ENCODE measurements at regions not wholly inside any gene's neighbourhood (a gene's known extent, or its start where the extent isn't known, plus 50 kb on each side); places are given as distances from the start of the nearest gene placed in this dataset.
"Not testable (repeated sequence)": the region's sequence is repeated elsewhere in the genome, so short reads cannot be mapped to it uniquely, and the experiment has no call there.

DNA sequence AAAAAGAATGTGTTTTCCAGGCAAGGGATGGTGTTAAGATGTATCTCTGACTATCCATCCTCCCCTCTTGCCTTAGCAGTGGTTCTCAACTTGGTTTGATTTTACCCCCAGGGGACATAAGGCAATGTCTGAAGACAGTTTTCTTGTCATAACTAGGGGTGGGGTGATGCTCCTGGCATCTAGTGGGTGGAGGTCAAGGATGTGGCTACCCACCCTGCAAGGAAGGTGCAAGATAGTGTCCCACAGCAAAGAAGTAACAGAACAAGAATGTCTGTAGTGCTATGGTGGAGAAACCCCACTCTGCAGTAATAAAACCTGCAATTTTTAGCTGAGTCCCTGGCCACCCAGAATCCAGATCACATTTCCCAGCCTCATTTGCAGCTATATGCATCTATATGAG lies 81.2 kb upstream of the TBL1X start:
- no peaks in the 10 kb centered on the region for H3K27me3 Mint-ChIP-seq
- H3K36me3 Mint-ChIP-seq (ENCODE audit: low read depth) = no peaks in the 10 kb centered on the region
- H3K27ac Mint-ChIP-seq = no peak overlapping the region
- H3K4me1 Mint-ChIP-seq = no peaks in the 10 kb centered on the region
- ATAC-seq (replicated peaks) = no peak
- H3K4me3 Mint-ChIP-seq = no peak overlapping the region
- no peaks in the 10 kb centered on the region for H3K9me3 Mint-ChIP-seq

- H3K36me3 Mint-ChIP-seq (ENCODE audit: low read depth) = no peaks in the 10 kb centered on the region
- H3K9me3 Mint-ChIP-seq = no peaks in the 10 kb centered on the region
- no peaks in the 10 kb centered on the region for H3K27me3 Mint-ChIP-seq
- H3K4me1 Mint-ChIP-seq = no peaks in the 10 kb centered on the region
- no peak overlapping the region for H3K27ac Mint-ChIP-seq
- H3K4me3 Mint-ChIP-seq = no peak overlapping the region
- ATAC-seq (replicated peaks) = no peak
These were observed 76.4 kb upstream of the TBL1X start for GRCh38 chrX:9388450-9388849.

DNA sequence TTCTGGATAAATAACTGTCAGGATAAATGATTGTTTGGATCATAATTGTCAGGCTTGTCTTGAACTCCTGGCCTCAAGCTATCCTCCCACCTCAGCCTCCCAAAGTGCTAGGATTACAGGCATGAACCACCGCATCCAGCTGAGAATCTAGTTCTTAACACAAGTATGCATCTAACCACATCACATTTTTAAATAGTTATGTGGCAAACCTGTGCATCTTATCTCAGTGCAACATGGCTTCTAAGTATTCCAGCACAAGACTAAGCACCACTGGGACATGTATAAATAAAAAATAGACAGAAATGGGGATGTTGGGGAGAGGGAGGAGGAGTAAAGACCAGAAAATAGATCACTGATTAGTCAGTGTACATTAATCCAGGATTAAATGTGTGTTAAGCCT lies 74.7 kb upstream of the TBL1X start:
- Mint-ChIP-seq H3K36me3 (ENCODE audit: low read depth) (no peaks in the 10 kb centered on the region), H3K27me3 (no peaks in the 10 kb centered on the region), H3K4me3 (no peak overlapping the region), H3K9me3 (no peaks in the 10 kb centered on the region), H3K4me1 (no peaks in the 10 kb centered on the region), H3K27ac (no peak overlapping the region)
- no peak for ATAC-seq (replicated peaks)

GRCh38 chrX:9390693-9391368 lies 74.0 kb upstream of the TBL1X start:
- H3K9me3 Mint-ChIP-seq = no peaks in the 10 kb centered on the region
- H3K4me3 Mint-ChIP-seq = no peak overlapping the region
- H3K36me3 Mint-ChIP-seq (ENCODE audit: low read depth) = no peaks in the 10 kb centered on the region
- no peak overlapping the region for H3K27ac Mint-ChIP-seq
- no peaks in the 10 kb centered on the region for H3K4me1 Mint-ChIP-seq
- ATAC-seq (replicated peaks) = no peak
- H3K27me3 Mint-ChIP-seq = no peaks in the 10 kb centered on the region

GRCh38 chrX:9392445-9392844 lies 72.4 kb upstream of the TBL1X start:
- H3K36me3 Mint-ChIP-seq (ENCODE audit: low read depth) = no peaks in the 10 kb centered on the region
- no peak for ATAC-seq (replicated peaks)
- no peak overlapping the region for H3K27ac Mint-ChIP-seq
- H3K4me3 Mint-ChIP-seq = no peak overlapping the region
- H3K9me3 Mint-ChIP-seq = no peaks in the 10 kb centered on the region
- no peaks in the 10 kb centered on the region for H3K27me3 Mint-ChIP-seq
- no peaks in the 10 kb centered on the region for H3K4me1 Mint-ChIP-seq

DNA sequence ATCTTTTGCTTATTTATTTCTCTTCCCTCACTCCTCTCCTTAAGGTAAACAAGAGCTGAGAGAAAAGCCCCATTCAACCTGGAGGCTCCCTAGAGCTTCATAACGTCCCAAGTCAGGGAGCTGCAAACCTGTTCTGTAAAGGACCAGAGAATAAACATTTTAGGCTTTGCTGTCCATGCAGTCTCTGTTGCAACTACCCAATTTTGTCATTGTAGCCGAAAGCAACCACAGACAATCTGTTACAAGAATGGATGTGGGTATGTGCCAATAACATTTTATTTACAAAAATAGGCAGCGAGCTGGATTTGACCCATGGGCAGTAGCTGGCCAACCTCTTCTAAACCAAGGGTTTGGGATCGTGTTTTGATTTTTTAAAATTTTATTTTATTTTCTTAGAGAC lies 71.3 kb upstream of the TBL1X start:
- Mint-ChIP-seq H3K9me3 (no peaks in the 10 kb centered on the region), H3K27me3 (no peaks in the 10 kb centered on the region), H3K36me3 (ENCODE audit: low read depth) (no peaks in the 10 kb centered on the region), H3K4me3 (no peak overlapping the region), H3K27ac (no peak overlapping the region), H3K4me1 (no peaks in the 10 kb centered on the region)
- no peak for ATAC-seq (replicated peaks)

DNA sequence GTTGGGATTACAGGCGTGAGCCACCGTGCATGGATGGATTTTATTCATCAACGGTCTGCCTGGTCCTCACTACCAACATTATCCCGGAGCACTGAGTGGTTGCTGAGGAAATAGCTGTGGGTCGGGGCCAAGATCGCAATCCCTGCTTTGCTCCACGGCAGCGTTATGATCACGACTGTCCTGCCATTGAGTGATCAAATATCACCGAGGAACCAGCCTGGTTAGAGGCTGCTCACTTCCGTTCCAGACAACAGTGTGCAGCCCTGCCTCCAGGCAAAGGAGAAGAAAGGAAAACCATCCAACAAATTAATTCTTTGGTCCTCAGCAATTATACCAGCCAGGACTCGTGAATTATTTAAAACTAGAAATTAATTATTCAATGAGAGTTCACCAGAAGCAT lies 70.6 kb upstream of the TBL1X start:
- no peaks in the 10 kb centered on the region for H3K9me3 Mint-ChIP-seq
- H3K27me3 Mint-ChIP-seq = no peaks in the 10 kb centered on the region
- H3K36me3 Mint-ChIP-seq (ENCODE audit: low read depth) = no peaks in the 10 kb centered on the region
- H3K4me3 Mint-ChIP-seq = no peak overlapping the region
- H3K27ac Mint-ChIP-seq = no peak overlapping the region
- ATAC-seq (replicated peaks) = no peak
- H3K4me1 Mint-ChIP-seq = no peaks in the 10 kb centered on the region

DNA sequence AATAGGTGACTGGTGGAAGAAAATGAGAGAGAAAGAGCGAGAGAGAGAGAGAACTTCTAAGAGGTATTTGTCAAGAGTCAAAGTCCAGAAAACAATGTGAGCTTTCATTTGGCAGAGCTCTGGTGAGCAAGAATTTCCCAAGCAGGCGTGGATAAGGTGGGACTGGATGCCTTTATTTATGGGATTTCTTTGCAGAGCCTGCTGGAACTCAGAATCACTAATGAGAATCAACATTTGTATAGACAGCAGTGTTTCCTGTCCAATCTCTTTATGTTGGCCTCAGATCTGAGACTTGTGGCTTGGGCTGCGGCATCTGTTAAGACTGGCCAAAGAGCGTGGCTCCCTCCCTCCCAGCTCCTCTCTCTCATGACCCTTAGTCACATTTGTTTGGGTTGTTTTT lies 67.9 kb upstream of the TBL1X start:
- no peak for ATAC-seq (replicated peaks)
- no peaks in the 10 kb centered on the region for H3K27me3 Mint-ChIP-seq

GRCh38 chrX:9401051-9401450 lies 63.8 kb upstream of the TBL1X start:
- H3K27ac Mint-ChIP-seq = no peak overlapping the region
- no peak for ATAC-seq (replicated peaks)
- no peaks in the 10 kb centered on the region for H3K36me3 Mint-ChIP-seq (ENCODE audit: low read depth)

More for the DNA sequence above, 67.9 kb upstream of the TBL1X start:
- Mint-ChIP-seq H3K27ac (no peak overlapping the region), H3K4me1 (no peaks in the 10 kb centered on the region), H3K9me3 (no peaks in the 10 kb centered on the region), H3K36me3 (ENCODE audit: low read depth) (no peaks in the 10 kb centered on the region), H3K4me3 (no peak overlapping the region)

GRCh38 chrX:9403374-9403773 lies 61.5 kb upstream of the TBL1X start:
- ATAC-seq (replicated peaks) = no peak
- H3K36me3 Mint-ChIP-seq (ENCODE audit: low read depth) = no peaks in the 10 kb centered on the region
- no peaks in the 10 kb centered on the region for H3K27me3 Mint-ChIP-seq
- H3K4me1 Mint-ChIP-seq = no peaks in the 10 kb centered on the region
- no peak overlapping the region for H3K4me3 Mint-ChIP-seq
- H3K9me3 Mint-ChIP-seq = no peaks in the 10 kb centered on the region
- no peak overlapping the region for H3K27ac Mint-ChIP-seq

More at GRCh38 chrX:9401051-9401450, 63.8 kb upstream of the TBL1X start:
- H3K9me3 Mint-ChIP-seq = no peaks in the 10 kb centered on the region
- no peak overlapping the region for H3K4me3 Mint-ChIP-seq
- no peaks in the 10 kb centered on the region for H3K27me3 Mint-ChIP-seq
- H3K4me1 Mint-ChIP-seq = no peaks in the 10 kb centered on the region

- H3K4me3 Mint-ChIP-seq; H3K9me3 Mint-ChIP-seq; H3K4me1 Mint-ChIP-seq; ATAC-seq (replicated peaks); H3K36me3 Mint-ChIP-seq (ENCODE audit: low read depth); H3K27ac Mint-ChIP-seq; H3K27me3 Mint-ChIP-seq: not testable (repeated sequence)
These were observed 59.2 kb upstream of the TBL1X start for GRCh38 chrX:9405635-9406034.

DNA sequence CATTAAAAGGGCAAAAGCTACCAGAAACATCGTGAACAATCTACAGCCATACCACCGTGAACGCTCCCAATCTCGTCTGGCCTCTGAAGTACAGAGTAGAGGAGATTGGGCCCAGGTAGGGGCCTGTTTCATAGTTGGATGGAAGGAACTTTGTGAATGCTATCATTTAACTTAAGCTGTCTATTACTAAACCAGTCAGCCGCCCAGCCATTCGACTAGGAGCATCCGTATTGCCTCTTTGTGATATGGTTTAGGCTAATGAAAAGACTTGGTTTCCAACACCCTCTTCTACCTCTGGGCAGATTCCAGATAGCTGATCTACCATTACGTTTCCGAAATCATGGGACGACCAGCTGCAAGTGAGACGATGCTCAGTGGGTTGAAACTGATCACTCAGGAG lies 54.0 kb upstream of the TBL1X start:
- H3K4me1 Mint-ChIP-seq; H3K9me3 Mint-ChIP-seq; H3K27ac Mint-ChIP-seq; H3K27me3 Mint-ChIP-seq; ATAC-seq (replicated peaks); H3K36me3 Mint-ChIP-seq (ENCODE audit: low read depth); H3K4me3 Mint-ChIP-seq: not testable (repeated sequence)

GRCh38 chrX:9411682-9412081 lies 53.2 kb upstream of the TBL1X start:
- ATAC-seq (replicated peaks); H3K27ac Mint-ChIP-seq; H3K36me3 Mint-ChIP-seq (ENCODE audit: low read depth); H3K9me3 Mint-ChIP-seq; H3K4me1 Mint-ChIP-seq; H3K27me3 Mint-ChIP-seq; H3K4me3 Mint-ChIP-seq: not testable (repeated sequence)

DNA sequence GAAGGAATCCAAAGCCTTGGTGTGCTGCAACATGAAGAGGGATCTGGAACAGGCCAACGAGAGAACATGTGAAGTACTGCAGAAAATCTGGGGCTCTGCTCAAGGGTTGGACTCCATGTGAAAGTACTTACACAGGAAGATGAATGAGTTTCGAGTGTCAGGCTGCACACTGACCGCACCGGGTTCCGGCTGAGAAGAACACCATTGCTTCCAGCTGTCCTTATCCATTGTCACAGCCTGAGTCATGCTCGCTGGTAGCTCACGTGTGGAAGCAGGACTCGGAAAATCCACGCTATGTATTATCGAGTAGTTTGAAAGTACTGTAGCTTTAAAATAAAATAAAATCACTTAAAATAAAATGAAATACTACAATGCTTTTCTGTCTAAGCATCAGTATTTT lies 50.4 kb upstream of the TBL1X start:
- H3K4me1 Mint-ChIP-seq = no peaks in the 10 kb centered on the region
- H3K27me3 Mint-ChIP-seq = no peaks in the 10 kb centered on the region
- H3K9me3 Mint-ChIP-seq = no peaks in the 10 kb centered on the region
- H3K27ac Mint-ChIP-seq = no peak overlapping the region
- ATAC-seq (replicated peaks) = no peak
- H3K36me3 Mint-ChIP-seq (ENCODE audit: low read depth) = no peaks in the 10 kb centered on the region
- H3K4me3 Mint-ChIP-seq = no peak overlapping the region
